ENCODE measurements at regions not wholly inside any gene's neighbourhood (a gene's known extent, or its start where the extent isn't known, plus 50 kb on each side); places are given as distances from the start of the nearest gene placed in this dataset.
A peak's percentile ranks its signal among the peaks of the same experiment; 100 is the strongest.
"Not testable (repeated sequence)": the region's sequence is repeated elsewhere in the genome, so short reads cannot be mapped to it uniquely, and the experiment has no call there.

DNA sequence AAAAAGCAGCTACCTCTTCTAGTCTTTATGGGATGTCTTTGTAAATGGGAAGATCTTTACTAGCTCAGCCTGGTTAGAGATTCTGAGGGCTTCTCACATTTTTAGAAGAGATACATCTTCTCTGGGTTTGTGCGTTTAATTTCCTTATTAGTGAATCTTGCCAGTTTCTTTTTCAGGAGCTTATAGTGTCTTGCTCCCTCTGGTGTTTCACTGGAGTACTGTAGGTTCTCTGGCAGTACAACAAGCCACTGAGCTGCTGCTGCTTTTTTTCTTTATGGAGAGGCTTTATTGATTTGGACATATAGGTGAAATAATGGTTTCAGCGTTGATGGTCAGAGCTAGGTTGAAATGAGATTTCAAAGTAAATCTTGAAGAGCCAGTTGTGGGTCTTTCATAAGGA lies 82.9 kb downstream of the LAS1L start:
- POLR2A ChIA-PET = no interaction called here
- CTCF ChIA-PET = interaction anchor here (0.6 to 1.2 kb wide), 3 partner anchors 9 to 557 kb away, joined by 3 read pairs; no protein-coding TSS in a partner anchor
- peak; percentile 10 for DNase-seq (ENCODE audit: extremely low spot score)
- TF ChIP-seq SP1 (IDR thresholded peaks at IDR 0.05) = no peak
- no peak for TF ChIP-seq SUZ12 (IDR thresholded peaks at IDR 0.05)
- TF ChIP-seq ZNF384 (IDR thresholded peaks at IDR 0.05) = no peak
- no peak for TF ChIP-seq FOXK2 (IDR thresholded peaks at IDR 0.05)
- TF ChIP-seq L3MBTL2 (conservative IDR thresholded peaks at IDR 0.05) = no peak
- TF ChIP-seq CTBP1 (IDR thresholded peaks at IDR 0.05; ENCODE audit: borderline replicate concordance) = no peak
- TF ChIP-seq LEF1 (IDR thresholded peaks at IDR 0.05; ENCODE audit: borderline replicate concordance) = no peak
- TF ChIP-seq, protein P1, sequence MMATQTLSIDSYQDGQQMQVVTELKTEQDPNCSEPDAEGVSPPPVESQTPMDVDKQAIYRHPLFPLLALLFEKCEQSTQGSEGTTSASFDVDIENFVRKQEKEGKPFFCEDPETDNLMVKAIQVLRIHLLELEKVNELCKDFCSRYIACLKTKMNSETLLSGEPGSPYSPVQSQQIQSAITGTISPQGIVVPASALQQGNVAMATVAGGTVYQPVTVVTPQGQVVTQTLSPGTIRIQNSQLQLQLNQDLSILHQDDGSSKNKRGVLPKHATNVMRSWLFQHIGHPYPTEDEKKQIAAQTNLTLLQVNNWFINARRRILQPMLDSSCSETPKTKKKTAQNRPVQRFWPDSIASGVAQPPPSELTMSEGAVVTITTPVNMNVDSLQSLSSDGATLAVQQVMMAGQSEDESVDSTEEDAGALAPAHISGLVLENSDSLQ (IDR thresholded peaks at IDR 0.05) = no peak
- TF ChIP-seq TARDBP (IDR thresholded peaks at IDR 0.05) = no peak
- TF ChIP-seq ELF4 (IDR thresholded peaks at IDR 0.05) = no peak
- TF ChIP-seq BHLHE40 (IDR thresholded peaks at IDR 0.05; ENCODE audit: borderline replicate concordance) = no peak
- TF ChIP-seq ARNT (IDR thresholded peaks at IDR 0.05) = no peak
- TF ChIP-seq FOXM1 (IDR thresholded peaks at IDR 0.05; ENCODE audit: borderline replicate concordance) = no peak
- no peak for TF ChIP-seq FOXA1 (IDR thresholded peaks at IDR 0.05)

- POLR2A ChIA-PET = no interaction called here
- DNase-seq (ENCODE audit: extremely low spot score) = no peak
- CTCF ChIA-PET = no interaction called here
- TF ChIP-seq NFRKB (IDR thresholded peaks at IDR 0.05) (no peak), SUZ12 (IDR thresholded peaks at IDR 0.05) (no peak), FOXM1 (IDR thresholded peaks at IDR 0.05; ENCODE audit: borderline replicate concordance) (no peak), SP1 (IDR thresholded peaks at IDR 0.05) (no peak), ELF4 (IDR thresholded peaks at IDR 0.05) (no peak), CTBP1 (IDR thresholded peaks at IDR 0.05; ENCODE audit: borderline replicate concordance) (no peak), FOXA1 (IDR thresholded peaks at IDR 0.05) (no peak), ARNT (IDR thresholded peaks at IDR 0.05) (no peak), ZNF384 (IDR thresholded peaks at IDR 0.05) (no peak), TARDBP (IDR thresholded peaks at IDR 0.05) (no peak), BHLHE40 (IDR thresholded peaks at IDR 0.05; ENCODE audit: borderline replicate concordance) (no peak), HDGF (IDR thresholded peaks at IDR 0.05; ENCODE audit: borderline replicate concordance) (no peak), LEF1 (IDR thresholded peaks at IDR 0.05; ENCODE audit: borderline replicate concordance) (no peak), FOXK2 (IDR thresholded peaks at IDR 0.05) (no peak), L3MBTL2 (conservative IDR thresholded peaks at IDR 0.05) (no peak)
- TF ChIP-seq, protein P1 (IDR thresholded peaks at IDR 0.05) = no peak
Observed at GRCh38 chrX:65420154-65420553, 114.4 kb downstream of the LAS1L start.

GRCh38 chrX:65407662-65408061 lies 126.9 kb downstream of the LAS1L start:
- POLR2A ChIA-PET; DNase-seq (ENCODE audit: extremely low spot score): not testable (repeated sequence)

DNA sequence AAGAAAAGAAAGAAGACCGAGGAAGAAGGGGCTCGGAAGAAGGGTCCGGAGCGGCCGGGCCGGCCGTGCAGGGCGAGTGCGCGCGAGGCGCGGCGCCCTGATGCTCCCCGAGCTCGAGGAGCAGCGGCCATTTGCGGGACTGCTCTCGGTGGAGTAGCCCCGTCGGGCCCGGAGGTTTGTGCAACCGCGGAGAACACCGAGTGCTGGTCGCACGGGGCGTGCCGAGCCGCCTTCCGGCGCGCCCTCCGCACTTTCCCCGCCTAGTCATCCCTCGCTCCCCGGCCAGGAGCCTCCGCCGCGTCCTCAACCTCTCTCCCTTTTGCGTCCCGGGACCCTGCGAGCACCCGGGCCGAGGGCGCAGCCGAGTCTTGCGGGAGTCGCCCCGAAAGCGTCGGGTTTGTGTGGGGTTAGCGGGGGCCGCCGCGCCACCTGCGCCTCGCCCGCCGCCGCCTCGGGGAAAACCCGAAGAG lies 127.4 kb downstream of the LAS1L start:
- TF ChIP-seq SP1 (IDR thresholded peaks at IDR 0.05) = no peak
- no peak for TF ChIP-seq ELF4 (IDR thresholded peaks at IDR 0.05)
- TF ChIP-seq ZNF384 (IDR thresholded peaks at IDR 0.05) = no peak
- TF ChIP-seq LEF1 (IDR thresholded peaks at IDR 0.05; ENCODE audit: borderline replicate concordance) = no peak
- no peak for TF ChIP-seq FOXK2 (IDR thresholded peaks at IDR 0.05)
- no peak for TF ChIP-seq ARNT (IDR thresholded peaks at IDR 0.05)
- TF ChIP-seq BHLHE40 (IDR thresholded peaks at IDR 0.05; ENCODE audit: borderline replicate concordance) = no peak
- TF ChIP-seq CTBP1 (IDR thresholded peaks at IDR 0.05; ENCODE audit: borderline replicate concordance) = no peak
- TF ChIP-seq FOXM1 (IDR thresholded peaks at IDR 0.05; ENCODE audit: borderline replicate concordance) = no peak
- no peak for TF ChIP-seq HDGF (IDR thresholded peaks at IDR 0.05; ENCODE audit: borderline replicate concordance)
- POLR2A ChIA-PET = no interaction called here
- CTCF ChIA-PET = no interaction called here
- no peak for DNase-seq (ENCODE audit: extremely low spot score)

More at GRCh38 chrX:65407662-65408061, 126.9 kb downstream of the LAS1L start:
- CTCF ChIA-PET = not testable (repeated sequence)

GRCh38 chrX:65406532-65406931 lies 128.1 kb downstream of the LAS1L start:
- TF ChIP-seq L3MBTL2 (conservative IDR thresholded peaks at IDR 0.05) = no peak
- TF ChIP-seq BHLHE40 (IDR thresholded peaks at IDR 0.05; ENCODE audit: borderline replicate concordance) = no peak
- TF ChIP-seq ARNT (IDR thresholded peaks at IDR 0.05) = no peak
- no peak for TF ChIP-seq ELF4 (IDR thresholded peaks at IDR 0.05)
- no peak for TF ChIP-seq SP1 (IDR thresholded peaks at IDR 0.05)
- no peak for TF ChIP-seq SUZ12 (IDR thresholded peaks at IDR 0.05)
- TF ChIP-seq, protein P1 (IDR thresholded peaks at IDR 0.05) = no peak
- TF ChIP-seq ZNF384 (IDR thresholded peaks at IDR 0.05) = no peak
- no peak for TF ChIP-seq LEF1 (IDR thresholded peaks at IDR 0.05; ENCODE audit: borderline replicate concordance)
- TF ChIP-seq CTBP1 (IDR thresholded peaks at IDR 0.05; ENCODE audit: borderline replicate concordance) = no peak
- TF ChIP-seq FOXA1 (IDR thresholded peaks at IDR 0.05) = no peak
- TF ChIP-seq NFRKB (IDR thresholded peaks at IDR 0.05) = no peak
- TF ChIP-seq FOXM1 (IDR thresholded peaks at IDR 0.05; ENCODE audit: borderline replicate concordance) = no peak
- no peak for TF ChIP-seq FOXK2 (IDR thresholded peaks at IDR 0.05)
- TF ChIP-seq HDGF (IDR thresholded peaks at IDR 0.05; ENCODE audit: borderline replicate concordance) = no peak
- DNase-seq (ENCODE audit: extremely low spot score) = no peak
- ChIA-PET POLR2A (no interaction called here), CTCF (no interaction called here)

DNA sequence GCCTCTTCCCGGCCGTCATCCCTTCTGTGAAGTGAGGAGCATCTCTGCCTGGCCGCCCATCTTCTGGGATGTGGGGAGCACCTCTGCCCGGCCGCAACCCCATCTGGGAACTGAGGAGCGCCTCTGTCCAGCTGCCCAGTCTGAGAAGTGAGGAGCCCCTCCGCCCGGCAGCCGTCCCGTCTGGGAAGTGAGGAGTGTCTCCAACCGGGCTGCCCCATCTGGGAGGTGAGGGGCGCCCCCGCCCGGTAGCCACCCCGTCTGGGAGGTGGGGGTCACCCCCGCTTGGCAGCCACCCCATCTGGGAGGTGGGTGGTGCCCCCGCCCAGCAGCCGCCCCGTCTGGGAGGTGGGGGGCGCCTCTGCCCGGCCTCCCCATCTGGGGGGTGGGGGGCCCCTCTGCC lies 142.3 kb downstream of the LAS1L start:
- POLR2A ChIA-PET = no interaction called here
- CTCF ChIA-PET = no interaction called here
- no peak for DNase-seq (ENCODE audit: extremely low spot score)
- TF ChIP-seq L3MBTL2 (conservative IDR thresholded peaks at IDR 0.05) (no peak), TARDBP (IDR thresholded peaks at IDR 0.05) (no peak), ZNF384 (IDR thresholded peaks at IDR 0.05) (no peak), ARNT (IDR thresholded peaks at IDR 0.05) (no peak), FOXA1 (IDR thresholded peaks at IDR 0.05) (no peak), NFRKB (IDR thresholded peaks at IDR 0.05) (no peak), ELF4 (IDR thresholded peaks at IDR 0.05) (no peak)
- TF ChIP-seq, protein P1 (IDR thresholded peaks at IDR 0.05) = no peak

DNA sequence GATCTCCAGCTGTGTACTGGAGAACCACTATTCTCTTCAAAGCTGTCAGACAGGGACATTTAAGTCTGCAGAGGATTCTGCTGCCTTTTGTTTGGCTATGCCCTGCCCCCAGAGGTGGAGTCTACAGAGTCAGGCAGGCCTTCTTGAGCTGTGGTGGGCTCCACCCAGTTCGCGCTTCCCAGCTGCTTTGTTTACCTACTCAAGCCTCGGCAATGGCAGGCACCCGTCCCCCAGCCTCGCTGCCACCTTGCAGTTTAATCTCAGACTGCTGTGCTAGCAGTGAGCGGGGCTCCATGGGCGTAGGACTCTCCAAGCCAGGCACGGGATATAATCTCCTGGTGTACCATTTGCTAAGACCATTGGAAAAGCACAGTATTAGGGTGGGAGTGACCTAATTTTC lies 145.5 kb downstream of the LAS1L start:
- POLR2A ChIA-PET; DNase-seq (ENCODE audit: extremely low spot score); CTCF ChIA-PET: not testable (repeated sequence)

Measured in HEK293T (cell line).